HG02798 (cell line): ENCODE measurements at regions not wholly inside any gene's neighbourhood (a gene's known extent, or its start where the extent isn't known, plus 50 kb on each side); places are given as distances from the start of the nearest gene placed in this dataset.

Experiments used
- ATAC-seq: cut with Tn5 transposase; IDR thresholded peaks from one replicate; pipeline ENCODE4 v1.9.1; 2021; ENCODE audit warnings: mild to moderate bottlenecking; ENCODE audit not compliant: unreplicated experiment, poor library complexity

DNA sequence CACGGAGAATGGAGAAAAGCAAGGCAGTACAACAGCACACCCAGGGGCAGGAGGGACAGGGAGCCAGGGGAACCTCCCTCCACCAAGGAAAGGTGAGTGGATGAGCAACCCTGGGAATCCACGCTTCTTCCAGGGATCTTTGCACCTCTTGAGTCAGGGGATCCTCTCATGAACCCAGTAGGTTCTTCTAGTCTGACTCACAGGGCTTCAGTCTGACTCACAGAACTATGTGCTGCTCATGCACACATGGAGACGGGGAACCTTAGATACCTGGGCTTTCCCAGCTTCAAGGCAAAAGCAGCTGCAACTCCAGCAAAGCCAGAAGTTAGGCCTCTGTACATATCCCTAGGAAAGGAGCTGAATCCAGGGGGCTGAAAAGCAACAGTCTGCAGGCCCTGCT, 1021.4 kb upstream of the TENM4 start:
- ATAC-seq = no peak

DNA sequence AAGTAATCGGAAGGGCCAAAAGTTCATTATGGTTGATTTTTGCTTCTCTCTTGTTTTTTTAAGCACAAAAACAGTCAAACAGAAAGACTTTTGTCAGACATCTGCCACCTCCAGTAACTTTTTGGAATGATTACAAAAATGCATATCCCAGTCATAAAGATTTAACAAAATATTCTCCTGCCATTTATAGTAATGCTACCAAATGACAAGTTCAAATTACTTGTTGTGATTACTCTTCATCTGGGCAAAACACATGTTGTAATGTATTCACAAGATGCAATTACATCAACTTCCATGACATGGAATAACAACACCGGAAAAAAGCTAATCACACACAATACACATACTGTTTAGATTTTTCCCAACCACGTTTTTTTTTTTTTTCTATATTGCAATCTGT, 1017.5 kb upstream of the TENM4 start:
- ATAC-seq = no peak

DNA sequence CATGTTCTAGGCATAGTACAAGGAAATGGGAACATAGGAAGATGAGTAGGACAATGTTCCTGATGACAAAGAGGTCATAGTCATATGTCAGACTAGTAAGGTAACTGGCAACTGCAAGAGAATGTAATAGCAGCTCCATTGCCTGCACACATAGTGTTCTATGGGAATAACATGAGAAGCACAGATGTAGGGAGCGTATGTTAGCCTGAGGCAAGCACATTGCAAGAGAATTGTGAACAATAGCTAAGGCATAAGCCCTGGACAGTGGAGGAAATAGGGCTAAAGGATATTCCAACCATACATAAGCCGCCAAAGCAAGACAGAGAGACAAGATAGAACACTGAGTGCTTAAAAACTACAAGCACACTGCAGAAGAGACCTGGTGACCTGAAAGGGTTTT, 1017.0 kb upstream of the TENM4 start:
- no peak for ATAC-seq

DNA sequence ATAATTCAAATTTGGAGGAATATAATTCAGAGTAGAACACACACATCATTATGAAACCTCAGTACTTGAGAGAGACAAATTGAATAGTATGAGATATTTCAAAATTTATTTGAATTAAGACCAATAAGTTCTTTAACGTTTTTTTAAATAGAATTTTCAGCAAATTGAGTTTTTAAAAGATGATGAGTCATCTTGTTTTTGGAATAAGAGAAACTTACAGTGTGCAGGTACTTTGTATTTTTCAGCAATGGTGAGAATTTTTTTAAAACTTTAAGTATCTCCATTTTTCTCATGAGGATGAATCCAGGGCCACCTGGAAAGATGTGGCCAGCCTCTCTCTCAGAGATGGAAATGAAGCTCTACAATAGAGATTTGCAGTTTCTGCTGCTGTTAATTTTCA, 1015.0 kb upstream of the TENM4 start:
- no peak for ATAC-seq

DNA sequence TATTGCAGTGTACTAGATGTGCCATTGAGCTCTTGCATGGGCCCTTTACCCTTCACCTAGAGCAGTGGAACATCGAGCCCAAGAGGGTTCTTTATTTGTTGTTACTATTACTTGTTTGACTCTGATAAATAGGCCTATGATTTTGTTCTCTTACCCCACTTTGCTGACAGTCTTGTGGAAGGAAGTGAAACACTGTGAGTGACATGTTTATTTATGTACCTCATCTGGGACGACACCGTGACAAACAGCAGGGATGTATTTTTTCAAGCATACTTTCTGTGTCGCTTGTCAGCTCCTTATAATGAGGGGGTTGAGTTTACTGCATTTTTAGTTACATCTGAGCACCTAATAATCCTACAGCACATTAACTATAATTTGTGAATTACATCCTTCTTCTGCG, 1010.3 kb upstream of the TENM4 start:
- no peak for ATAC-seq

DNA sequence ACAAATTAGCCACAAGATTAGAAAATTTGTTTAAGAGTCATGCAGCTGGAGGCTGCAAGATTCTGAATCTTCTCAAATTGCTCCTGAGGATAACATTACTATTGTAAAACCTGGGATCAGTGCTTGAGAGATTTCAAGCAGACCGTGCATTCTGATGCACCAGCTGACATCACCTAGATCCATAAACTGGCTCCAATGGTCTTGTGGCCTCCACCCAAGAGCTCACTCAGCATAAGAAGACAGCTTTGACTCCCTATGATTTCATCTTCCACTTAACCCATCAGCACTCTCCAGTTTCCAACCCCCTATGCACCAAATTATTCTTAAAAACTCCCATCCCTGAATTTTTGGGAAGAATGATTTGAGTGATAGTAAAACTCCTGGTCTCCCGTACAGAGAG, 1007.9 kb upstream of the TENM4 start:
- ATAC-seq = no peak

DNA sequence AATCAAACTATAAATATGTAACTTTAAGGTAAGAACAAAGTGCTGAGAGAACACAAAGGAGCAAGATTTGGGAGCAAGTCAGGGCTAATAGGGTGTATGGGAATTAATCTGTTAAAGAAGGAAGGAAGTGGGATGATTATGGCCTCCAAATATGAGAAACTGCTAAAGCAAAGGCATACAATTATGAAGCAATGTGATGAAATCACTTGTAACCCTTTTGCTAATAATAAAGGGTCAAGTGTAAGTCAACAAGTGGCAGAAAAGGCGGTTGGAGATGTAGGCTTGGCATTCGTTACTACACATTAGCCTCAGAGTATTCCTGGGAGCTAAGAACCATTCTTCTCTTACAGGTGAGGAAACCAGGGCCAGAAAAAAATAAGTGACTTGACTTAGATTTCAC, 1002.3 kb upstream of the TENM4 start:
- no peak for ATAC-seq

DNA sequence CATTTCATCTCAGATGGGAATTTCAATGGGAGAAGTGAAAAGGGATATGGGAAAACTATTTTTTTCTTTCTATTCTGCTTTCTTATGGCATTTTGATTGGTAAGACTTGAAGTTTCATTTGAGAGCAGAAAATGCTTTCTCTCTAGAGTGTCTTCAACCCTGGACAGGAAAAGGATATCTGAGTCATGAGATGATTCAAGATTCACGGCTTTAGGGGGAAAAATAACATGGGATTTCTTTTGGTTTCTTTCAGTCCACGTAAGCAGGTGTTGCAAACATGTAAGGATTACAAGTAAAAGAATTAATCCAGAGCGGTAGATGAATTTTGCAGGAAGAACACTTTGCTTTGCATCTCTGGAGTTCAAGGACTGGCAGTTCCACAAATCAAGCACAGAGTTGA, 1001.0 kb upstream of the TENM4 start:
- ATAC-seq = no peak

DNA sequence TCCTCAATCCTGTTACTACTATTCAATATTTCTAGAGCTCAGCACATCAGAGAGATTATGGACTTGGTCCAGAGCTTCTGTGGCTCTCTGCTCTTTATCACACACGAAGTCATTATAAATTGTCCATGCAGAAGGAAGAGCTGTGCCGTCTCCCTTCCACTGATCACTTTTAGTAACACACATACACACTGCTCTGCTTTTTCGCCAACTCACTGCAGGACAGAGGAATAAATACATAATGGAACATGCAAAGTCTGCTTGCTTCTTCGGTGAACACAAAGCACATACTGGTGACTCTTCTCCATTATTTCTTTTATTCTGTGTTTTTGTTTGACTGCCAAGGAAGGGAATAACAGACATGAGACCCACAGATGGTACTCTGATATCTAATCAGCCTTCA, 1000.0 kb upstream of the TENM4 start:
- no peak for ATAC-seq

DNA sequence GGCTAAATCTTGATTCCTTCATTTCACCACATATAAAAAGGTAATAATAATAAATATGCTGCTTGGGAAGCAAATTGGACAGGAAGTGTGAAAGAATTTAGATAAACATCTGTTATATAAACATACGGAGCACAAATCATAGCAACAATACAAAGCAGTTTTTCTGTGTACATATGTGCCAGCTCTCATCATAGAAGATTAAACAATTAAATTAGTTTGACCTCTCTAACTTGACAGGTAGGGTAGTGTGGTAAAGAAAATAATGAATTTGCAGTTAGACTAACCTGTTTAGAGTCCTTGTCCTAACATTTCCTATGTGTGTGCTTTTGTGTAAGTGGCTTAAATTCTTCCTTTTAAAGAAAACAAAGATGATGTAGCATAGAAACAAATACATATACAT, 995.7 kb upstream of the TENM4 start:
- ATAC-seq = no peak

DNA sequence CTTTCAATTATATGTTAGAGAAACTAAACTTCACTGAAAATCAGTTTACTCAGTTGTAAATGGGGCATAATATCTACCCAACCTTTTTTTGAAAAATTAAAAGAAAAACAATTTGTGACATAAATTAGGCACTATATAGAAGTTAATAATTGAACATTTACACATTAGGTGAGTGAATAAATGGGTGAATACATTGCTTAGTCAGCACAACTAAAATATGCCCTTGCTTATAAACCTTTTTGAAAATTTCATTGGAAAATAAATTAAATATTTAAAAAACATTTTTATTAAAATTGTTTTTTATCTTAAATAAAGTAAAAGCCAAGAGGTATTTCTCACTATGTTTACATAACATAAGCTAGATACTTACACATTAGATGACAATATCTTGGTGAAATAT, 994.5 kb upstream of the TENM4 start:
- no peak for ATAC-seq

DNA sequence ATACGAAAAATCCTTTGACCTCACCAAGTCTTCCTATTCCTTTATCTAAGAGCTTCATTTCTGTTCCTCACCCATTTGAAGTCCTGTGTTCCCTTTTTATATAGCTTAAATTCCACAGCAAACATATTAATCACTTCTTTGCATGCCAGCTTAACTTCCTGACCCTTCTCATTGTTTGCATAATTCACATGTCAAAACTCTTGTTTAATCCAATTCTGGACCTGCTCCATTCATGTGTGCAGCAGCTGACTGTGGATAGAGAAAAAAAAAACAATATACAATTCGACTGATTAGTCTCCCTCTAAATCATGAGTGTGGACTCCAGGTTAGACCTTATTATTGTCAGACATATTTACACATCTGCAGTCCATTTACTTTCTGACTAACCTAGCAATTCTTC, 991.2 kb upstream of the TENM4 start:
- ATAC-seq = no peak

DNA sequence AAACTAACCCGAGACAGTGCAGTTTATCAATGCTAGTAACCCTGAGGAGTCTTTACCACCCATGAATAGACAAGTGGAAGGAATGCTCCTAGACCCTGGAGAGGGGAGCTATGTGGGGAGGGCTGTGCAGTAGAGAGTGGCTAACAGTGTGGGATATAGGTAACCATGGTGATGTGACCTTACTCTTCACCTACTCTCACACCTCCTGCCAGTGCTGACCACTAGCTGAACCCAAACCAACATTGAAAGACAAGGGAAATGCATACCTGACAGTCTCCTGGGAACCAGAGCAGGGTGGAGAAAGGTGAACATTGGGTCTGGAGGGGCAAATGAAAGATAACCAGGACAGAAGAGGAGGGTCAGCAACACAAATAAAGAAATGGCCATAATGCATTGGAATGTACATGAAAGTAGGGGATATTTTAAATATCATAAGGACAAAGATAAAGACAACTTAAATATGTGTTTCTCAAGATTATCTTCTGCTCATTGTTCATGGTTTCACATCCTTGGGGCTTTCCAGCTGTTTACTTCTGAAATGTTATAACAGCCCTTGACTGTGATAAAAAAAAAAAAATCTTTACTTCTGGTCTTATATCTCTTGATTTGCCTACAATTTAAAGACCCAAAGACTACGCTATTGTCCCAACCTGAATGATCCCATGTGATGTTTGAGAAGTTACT, 983.3 kb upstream of the TENM4 start:
- peak; percentile 68 for ATAC-seq

DNA sequence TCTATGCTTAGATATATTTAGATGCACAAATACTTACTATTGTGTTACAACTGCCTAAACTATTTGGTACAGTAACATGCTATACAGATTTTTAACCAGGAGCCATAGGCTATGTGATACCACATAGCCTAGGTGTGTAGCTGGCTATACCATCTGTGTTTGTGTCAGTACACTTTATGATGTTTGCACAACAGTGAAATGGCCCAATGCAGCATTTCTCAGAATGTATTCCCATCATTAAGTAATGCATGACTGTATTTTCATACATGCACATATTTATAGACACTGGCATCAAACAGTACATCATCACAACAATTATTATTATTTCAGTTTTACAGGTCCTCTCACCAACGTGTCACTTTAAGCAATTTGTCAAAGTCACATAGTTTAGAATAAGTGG, 979.5 kb upstream of the TENM4 start:
- no peak for ATAC-seq

DNA sequence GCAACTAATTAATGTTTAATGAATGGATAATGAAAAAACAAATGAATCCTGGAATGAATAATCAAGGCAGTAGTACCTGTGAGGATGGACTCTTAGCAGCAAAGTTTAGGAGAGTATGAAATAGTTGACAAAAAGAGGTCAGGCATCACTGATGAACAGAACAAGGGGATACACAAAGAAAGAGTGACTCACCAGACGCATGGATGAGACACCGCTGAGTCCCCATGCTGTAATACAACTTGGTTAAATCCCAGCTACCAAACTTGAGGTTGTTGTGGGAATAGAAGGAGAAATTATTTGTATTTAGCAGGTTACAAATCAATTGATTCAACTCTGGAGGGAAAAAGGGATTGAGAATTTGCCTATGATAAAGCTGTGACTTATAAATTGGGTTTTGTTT, 976.9 kb upstream of the TENM4 start:
- ATAC-seq = no peak

DNA sequence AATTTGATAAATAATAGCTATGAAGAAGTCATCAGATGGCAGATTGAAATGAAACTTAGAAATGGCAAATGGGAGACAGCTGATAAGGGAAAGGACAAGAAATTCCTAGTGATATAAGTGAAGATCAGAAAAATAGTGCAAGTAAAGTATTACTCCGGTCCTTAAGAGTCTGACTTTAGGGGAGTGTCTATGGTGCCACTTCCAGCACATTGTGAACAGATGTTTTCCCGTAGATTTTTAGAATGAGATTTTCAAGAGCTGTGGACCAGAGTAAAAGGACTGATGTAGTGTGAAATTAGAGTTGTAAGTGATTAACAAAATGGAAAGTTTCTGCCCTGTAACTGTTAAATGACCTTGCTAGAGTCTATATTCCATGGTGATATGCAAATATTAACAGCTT, 974.8 kb upstream of the TENM4 start:
- no peak for ATAC-seq

DNA sequence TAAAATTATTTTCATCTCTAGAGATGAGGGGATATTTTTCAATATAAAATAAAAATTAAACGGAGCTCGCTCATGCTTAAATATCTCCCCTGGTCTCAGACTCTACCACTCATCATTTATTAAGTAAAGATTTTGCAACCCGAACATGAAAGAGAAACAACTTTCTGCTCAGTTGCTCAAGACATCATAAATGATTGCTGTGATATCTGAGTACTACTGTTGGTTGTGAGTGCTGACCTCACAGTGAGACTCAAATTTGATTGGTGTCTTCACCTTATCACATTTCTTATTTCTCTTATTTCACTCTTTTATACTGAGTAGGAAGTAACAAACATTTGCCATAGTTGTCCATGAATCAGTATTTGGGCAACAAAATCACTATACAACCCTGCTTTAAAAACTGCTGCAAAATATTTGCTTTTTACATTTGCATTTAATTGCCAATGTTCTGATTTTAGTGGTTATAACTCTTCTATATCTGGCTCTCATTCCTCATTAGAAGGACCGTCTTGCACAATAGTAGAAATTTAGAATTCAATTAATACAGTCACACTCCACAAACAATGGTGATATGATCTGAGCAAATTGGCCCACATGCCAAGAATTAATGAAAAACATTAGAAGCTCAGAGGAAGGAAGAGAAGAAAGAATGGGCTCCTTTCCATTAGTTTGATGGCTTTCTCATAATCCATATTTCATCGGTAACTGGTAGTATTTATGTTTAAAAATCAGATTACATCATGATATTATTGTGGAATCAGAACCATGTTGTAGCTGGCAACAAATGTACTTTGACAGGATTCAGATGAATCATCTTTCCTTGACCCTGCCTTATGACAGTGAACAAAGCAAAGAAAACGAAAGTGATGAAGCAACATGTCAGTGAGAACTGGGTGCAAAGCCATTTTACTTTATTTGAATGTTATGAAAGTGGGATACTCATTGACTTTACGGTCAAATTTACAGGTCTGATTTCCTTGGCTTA, 973.6 kb upstream of the TENM4 start:
- ATAC-seq = no peak

DNA sequence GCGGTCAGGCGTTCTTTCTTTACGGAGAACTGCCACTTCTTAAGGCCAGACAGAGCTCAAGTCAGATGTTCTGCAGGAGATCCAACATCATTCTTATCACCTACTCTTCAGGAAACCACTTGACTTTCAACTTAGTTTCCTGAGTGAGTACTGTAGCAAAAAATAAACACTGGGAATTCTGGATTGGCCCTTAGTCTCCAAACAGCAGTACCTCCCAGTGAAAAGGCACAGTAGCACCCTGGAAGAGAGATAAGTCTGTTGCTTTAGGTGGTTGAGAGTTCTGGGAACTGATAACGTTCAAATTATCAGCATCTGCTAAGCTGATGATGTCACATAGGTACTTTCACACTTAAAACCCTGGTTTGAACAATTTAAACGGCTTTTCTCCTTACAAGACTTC, 971.8 kb upstream of the TENM4 start:
- ATAC-seq = no peak

DNA sequence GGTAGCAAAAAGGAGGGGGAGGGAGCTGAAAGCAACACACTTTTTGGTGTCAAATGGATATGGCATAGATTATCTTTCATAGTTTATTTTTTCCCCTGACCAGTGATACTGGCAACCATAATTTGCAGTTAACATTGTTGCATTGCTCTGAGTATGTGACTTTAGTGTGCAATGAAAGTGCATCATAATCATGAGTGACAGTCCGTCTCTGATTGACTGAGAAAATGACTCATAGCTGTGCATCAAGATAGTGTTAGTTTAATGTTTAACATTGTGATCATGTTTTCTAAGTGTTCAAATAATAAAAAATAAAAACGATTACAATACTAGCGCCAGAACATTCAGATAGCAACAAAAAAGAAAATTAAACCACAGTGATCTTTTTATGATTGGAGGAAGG, 952.4 kb upstream of the TENM4 start:
- ATAC-seq = no peak

DNA sequence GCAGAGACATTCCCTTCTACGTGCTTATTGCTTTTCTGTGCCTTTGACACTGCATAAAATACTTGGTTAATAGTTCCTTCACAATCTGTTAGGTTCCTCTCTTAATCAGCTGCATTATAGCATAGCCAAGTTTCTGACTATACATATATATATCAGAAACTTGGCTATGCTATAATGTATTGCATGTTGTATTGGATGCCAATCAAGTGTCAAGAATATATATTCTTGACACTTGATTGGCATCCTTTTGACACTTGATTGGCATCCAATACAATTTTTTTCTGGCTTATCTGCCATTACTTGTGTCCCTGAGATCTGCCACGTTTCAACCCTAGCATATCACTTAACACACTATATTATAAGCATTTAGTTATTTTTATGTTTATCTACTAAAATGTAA, 949.7 kb upstream of the TENM4 start:
- no peak for ATAC-seq

DNA sequence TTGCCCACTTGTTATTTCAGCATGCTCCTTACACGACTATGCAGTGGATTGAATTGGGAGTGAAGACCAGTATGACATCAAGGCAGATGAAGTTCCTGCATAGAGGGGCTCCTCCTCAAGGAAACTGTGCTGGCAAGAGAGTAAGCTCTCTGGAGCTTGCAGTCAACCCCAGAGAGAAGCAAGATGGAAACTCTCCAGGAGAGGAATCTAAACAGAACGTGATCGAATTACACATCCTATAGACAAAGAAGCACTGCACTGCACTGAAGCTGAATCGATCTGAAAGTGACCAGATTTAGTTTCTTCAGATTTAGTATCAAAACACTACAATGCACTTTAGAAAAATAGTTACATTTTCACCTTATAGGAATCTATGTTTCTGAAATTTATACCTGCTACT, 947.7 kb upstream of the TENM4 start:
- ATAC-seq = no peak

DNA sequence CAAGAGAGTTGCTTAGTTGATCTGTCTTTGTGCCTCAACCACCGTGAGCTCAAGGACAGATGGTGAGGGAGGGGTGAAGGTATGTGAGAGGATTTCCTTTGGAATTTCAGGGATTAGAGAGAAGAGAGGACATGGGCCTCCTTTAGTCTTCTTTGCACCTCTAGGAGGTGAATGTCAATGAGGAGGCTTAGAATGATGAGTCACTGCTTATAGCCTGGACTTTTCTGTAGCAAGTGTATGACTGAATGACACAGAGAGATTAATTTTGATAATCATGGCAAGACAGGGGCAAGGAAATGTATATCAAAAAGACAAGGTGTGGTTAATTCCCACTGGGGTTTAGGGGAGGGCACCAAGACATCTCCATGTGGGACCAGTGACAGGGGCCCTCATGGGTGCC, 947.3 kb upstream of the TENM4 start:
- no peak for ATAC-seq
